Esophagus squamous epithelium (tissue), 4 donors: ENCODE measurements at regions not wholly inside any gene's neighbourhood (a gene's known extent, or its start where the extent isn't known, plus 50 kb on each side); places are given as distances from the start of the nearest gene placed in this dataset.

Experiments used
- CTCF ChIP-seq, 6 experiments: fragments of 450-650 bp in 4 of 6; fragments of 200-600 bp in 2 of 6; sonication (generic) in 2 of 6; IDR thresholded peaks; one replicate each; pipeline ENCODE4 v1.5.1; 2016 to 2019; ENCODE audit warnings: antibody characterized with exemption in 6 of 6, mild to moderate bottlenecking in 4 of 6, moderate library complexity in 4 of 6
- POLR2A ChIP-seq, 4 donors: fragments of 450-650 bp; IDR thresholded peaks; one replicate each; pipeline ENCODE4 v1.6.1; 2017; ENCODE audit warnings: antibody characterized with exemption in 4 of 4, mild to moderate bottlenecking in 4 of 4, moderate library complexity in 3 of 4

DNA sequence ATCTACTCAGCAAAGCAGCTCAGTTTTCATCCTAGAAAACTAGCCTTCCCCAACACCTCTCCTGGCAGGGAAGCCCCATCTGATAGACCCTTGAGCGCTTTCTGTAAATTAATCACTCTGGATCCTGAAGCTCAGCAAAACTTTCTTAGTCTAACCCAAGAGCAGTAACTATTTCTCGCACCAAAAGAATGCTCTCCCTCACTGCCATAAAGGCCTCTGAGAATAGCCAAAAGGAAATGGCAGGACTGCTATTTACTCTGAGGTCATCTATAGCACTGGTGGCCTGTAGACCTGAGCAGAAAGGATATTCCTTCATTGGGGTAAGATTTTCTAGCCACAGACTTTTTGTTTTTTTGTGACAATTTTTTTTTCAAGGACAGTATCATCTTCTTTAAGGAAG, 345.8 kb upstream of the ADAMTS9 start:
- TF ChIP-seq CTCF (IDR thresholded peaks at IDR 0.05) (no peak), POLR2A (IDR thresholded peaks at IDR 0.05) (no peak)
